H1 (cell line): ENCODE measurements at regions not wholly inside any gene's neighbourhood (a gene's known extent, or its start where the extent isn't known, plus 50 kb on each side); places are given as distances from the start of the nearest gene placed in this dataset.

Experiments
- CBX8 ChIP-seq: fragments of 300-800, 300-1000 bp; sonication (generic); IDR thresholded peaks from 2 replicates; pipeline ENCODE4 v1.7.1; 2016; ENCODE audit warnings: low read depth, low read length, borderline replicate concordance
- POLR2AphosphoS5 ChIP-seq: IDR thresholded peaks from 2 replicates; pipeline ENCODE4 v1.6.1; 2011; ENCODE audit warnings: low read depth, low read length
- POU5F1 ChIP-seq: IDR thresholded peaks from 2 replicates; pipeline ENCODE4 v1.6.1; 2011; ENCODE audit warnings: low read depth, mild to moderate bottlenecking, low read length, moderate library complexity
- RAD21 ChIP-seq, 2 experiments: IDR thresholded peaks in 1 of 2; conservative IDR thresholded peaks in 1 of 2; 2 replicates each; pipeline ENCODE4 v1.6.1; 2011; ENCODE audit warnings: low read depth in 2 of 2, low read length in 2 of 2, improper control_type of control experiment in 1 of 2, inconsistent platforms in 1 of 2, mild to moderate bottlenecking in 1 of 2, moderate library complexity in 1 of 2
- SAP30 ChIP-seq: fragments of 300-600 bp; sonication (generic); IDR thresholded peaks from 2 replicates; pipeline ENCODE4 v1.7.1; 2012; ENCODE audit warnings: low read length, moderate library complexity, mild to moderate bottlenecking, inconsistent platforms; ENCODE audit not compliant: insufficient read depth, insufficient replicate concordance
- SP1 ChIP-seq: IDR thresholded peaks from 2 replicates; pipeline ENCODE4 v1.6.1; 2011; ENCODE audit warnings: low read depth, low read length

GRCh38 chr5:143923634-143924266 lies 111.8 kb downstream of the HMHB1 start (continued):
- TF ChIP-seq SAP30 (no peak), RAD21 (IDR thresholded peaks at IDR 0.05 in 1 of 2, conservative IDR thresholded peaks at IDR 0.05 in 1 of 2; ENCODE audit: low read depth in 2 of 2, low read length in 2 of 2) (no peak), POU5F1 (no peak), POLR2AphosphoS5 (no peak), SP1 (no peak), CBX8 (no peak)
- TF ChIP-seq, all 59 proteins: peak for 0
